Brain pericyte (primary cell): ENCODE measurements at regions not wholly inside any gene's neighbourhood (a gene's known extent, or its start where the extent isn't known, plus 50 kb on each side); places are given as distances from the start of the nearest gene placed in this dataset.
"Not testable (repeated sequence)": the region's sequence is repeated elsewhere in the genome, so short reads cannot be mapped to it uniquely, and the experiment has no call there.

ENCODE experiments used
- DNase-seq: peaks from one replicate; pipeline ENCODE4 v3.0.0-alpha.2; 2012; ENCODE audit warnings: low read depth, low spot score

- DNase-seq, result no peak
Measured at GRCh38 chr13:109276261-109276660, 510.1 kb downstream of the IRS2 start.

DNA sequence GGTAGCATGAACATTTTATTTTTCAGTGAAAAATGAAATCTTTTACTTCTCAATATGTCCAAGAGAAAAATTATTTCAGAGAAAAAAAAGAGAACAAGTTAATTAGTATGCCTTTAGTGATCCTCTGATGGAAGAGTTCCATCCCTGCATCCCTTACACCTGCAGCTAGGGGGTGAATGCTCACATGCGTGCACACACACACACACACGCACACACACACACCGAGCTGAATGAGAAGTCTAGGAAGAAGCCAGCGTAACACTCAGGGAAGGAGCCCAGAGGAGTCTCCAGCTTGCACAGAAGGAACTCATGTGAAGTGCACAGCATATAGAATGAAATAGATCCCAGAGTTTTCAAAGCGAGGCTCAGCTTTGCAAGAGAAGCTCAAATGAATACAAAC is 510.5 kb downstream of the IRS2 start:
- DNase-seq, result no peak

DNA sequence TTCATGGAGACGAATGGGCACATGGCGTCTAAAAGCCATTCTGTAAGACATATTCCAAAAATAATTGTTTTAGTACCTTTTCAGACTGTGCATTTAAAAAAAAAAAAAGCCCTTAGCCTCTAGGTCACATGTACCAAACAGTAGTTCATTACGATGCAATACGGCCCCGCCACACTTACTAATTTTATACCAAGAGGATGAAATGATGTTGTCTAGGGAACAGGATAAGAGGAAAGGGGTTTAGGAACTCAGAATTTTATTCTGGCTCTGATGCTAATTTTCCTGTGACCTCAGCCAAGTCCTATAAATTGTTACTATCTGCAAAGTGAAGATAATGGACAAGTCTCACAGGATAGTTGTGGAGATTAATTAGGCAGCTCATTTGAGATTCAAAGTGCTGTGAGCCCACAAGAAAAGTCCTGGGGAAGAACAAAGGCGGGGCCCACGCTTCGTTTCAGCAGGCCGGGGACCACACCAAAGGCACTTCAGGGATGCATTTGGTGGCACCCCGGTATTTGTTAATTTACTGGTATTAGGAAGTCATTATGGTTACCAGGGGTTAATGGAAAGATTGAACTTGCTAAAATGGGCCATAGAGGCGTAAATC is 511.1 kb downstream of the IRS2 start:
- no peak for DNase-seq

DNA sequence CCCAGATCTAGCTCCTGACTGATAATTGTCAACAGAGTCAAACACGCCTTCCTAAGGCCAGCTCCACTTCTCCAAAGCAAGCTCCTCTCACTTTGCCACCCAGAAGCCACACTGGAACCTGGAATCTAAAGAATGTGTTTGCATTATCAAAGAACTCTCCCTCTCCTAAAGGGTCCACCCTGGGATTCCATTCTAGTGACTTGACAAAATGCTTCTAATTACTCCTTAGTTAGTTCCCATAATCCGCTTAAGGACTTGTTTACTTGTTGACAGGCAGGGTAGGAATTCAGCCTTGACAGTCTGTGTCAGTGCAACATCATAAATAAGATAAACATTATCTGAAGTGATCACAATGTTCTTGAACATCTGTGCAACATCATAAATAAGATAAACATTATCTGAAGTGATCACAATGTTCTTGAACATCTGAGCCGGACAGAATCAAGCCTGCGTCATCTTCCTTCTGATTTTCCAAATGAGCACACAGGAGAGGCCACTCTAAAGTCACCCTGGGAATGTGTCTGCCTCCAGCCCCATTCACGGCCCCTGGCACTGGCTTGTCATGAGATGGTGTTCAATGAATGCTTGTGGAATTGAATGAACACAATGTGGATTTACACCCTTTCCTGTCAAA is 512.1 kb downstream of the IRS2 start:
- DNase-seq, result no peak

GRCh38 chr13:109273326-109273751 is 513.0 kb downstream of the IRS2 start:
- DNase-seq, result no peak

DNA sequence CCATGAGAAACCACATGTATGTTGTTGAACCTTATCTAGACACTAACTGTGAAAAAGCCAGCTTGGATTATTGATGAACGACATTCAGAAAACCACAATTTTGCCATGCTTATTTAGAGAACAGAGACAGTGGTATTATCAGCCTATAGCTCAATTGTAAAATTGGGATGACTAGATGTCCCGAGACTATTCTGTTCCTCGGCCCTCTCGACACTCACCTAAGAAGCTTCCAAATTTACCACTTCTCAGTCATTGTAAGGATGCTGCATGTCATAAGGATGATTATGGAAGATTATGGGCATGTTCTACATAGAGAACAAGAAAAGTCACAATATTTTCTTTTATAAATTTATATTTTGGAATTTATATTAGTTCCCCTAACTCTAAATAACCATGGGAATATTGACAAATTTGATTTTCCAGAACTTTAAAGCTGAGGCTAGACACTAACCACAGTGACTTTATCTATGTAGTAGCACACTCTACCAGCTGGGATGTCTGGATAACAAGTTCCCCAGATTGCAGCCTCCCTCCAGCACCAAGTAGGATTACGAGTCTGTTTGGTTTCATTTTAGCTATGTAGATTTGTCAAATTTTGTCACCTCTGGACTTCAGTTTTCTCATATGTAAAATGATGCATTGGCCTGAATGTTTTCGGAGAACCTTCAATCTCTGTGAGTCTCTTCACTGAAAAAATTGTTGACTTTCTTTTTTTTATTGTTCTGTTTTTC is 513.6 kb downstream of the IRS2 start:
- no peak for DNase-seq

GRCh38 chr13:109271555-109272541 is 514.5 kb downstream of the IRS2 start:
- no peak for DNase-seq

DNA sequence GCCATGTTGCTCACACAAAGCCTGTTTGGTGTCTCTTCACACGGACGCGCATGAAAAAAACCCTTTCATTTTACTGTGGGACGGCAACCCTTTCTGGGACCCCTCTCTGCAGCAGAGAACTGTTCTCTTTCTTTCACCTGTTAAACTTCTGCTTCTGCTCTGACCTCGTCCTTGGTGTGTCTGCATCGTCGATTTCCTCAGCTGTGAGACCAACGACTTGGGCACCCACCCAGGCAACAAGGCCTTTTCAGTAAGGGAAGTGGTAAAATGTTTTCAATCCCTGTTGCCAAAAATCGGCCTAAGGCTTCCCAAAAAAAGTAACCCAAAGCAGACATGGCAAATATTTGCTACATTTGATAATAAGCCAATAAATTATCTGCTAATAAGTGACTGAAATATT is 515.3 kb downstream of the IRS2 start:
- no peak for DNase-seq

DNA sequence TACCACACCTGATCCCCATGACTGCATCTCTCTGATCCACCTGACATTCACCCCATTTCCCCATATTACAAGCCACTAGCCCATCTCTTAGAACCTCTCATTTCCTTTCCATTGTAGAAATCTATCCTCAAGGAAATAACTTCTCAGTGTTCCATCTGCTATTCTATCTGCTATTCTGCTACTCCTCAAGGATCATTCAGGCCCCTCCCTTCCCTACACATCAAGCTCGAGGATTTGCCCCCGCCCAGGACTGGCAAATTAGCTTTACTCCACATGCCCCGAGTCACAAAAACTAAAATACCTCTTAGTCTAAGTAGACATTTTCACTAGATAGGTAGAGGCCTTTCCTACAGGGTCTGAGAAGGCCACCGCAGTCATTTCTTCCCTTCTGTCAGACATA is 517.0 kb downstream of the IRS2 start:
- DNase-seq, result not testable (repeated sequence)

DNA sequence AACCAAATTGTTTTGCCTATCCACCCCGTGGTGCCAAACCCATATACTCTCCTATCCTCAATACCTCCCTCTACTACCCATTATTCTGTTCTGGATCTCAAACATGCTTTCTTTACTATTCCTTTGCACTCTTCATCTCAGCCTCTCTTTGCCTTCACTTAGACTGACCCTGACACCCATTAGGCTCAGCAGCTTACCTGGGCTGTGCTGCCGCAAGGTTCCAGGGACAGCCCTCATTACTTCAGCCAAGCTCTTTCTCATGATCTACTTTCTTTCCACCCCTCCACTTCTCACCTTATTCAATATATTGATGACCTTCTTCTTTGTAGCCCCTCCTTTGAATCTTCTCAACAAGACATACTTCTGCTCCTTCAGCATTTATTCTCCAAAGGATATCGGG is 517.9 kb downstream of the IRS2 start:
- not testable (repeated sequence) for DNase-seq

- DNase-seq, result not testable (repeated sequence)
Measured at GRCh38 chr13:109267400-109267799, 519.0 kb downstream of the IRS2 start.

- not testable (repeated sequence) for DNase-seq
Measured at GRCh38 chr13:109265438-109265742, 521.0 kb downstream of the IRS2 start.

DNA sequence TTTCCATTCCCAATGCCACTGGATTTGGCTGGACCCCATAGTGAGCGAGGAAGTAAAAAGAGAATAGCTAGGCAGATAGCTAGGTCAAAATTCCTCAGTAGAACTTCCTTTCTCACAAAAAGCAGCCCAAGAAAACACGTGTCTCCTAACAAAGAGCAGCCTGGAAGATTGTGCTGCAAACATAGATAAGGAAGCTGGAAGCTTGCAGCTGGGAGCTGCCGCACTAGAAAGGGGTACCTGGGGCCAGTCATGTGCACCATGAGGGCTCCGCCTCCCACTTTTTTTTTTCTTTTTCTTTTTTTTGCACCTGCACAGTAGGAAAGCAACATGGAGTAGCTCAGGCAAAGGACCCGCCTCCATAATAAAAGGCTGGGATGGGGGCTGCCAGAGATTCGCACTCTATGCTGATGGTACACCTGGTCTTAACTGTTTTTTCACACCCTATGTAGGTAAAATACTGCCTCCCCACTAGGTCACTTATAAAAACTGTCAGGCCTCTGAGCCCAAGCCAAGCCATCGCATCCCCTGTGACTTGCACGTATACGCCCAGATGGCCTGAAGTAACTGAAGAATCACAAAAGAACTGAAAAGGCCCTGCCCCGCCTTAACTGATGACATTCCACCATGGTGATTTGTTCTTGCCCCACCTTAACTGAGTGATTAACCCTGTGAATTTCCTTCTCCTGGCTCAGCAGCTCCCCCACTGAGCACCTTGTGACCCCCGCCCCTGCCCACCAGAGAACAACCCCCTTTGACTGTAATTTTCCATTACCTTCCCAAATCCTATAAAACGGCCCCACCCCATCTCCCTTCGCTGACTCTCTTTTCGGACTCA is 521.6 kb downstream of the IRS2 start:
- DNase-seq, result not testable (repeated sequence)

DNA sequence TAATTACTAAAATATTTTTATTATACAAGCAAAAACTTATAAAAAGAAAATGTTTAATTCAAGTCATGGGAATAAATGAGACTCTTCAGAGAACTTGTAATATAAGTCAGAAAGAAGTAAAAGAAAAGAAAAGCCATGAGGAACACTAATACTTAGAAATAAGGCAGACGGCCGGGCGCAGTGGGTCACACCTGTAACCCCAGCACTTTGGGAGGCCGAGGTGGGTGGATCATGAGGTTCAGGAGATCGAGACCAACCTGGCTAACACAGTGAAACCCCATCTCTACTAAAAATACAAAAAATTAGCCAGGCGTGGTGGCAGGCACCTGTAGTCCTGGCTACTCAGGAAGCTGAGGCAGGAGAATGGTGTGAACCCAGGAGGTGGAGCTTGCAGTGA is 528.6 kb downstream of the IRS2 start:
- not testable (repeated sequence) for DNase-seq
